Type B pancreatic cell (in vitro differentiated cells): ENCODE measurements at regions not wholly inside any gene's neighbourhood (a gene's known extent, or its start where the extent isn't known, plus 50 kb on each side); places are given as distances from the start of the nearest gene placed in this dataset.

Experiments used
- DNase-seq: peaks from one replicate; pipeline ENCODE4 v3.0.0; 2021; ENCODE audit warnings: mixed read lengths; ENCODE audit not compliant: unreplicated experiment; ENCODE audit errors: extremely low spot score
- H3K27ac Mint-ChIP-seq: 2 replicates; pipeline ENCODE4 v1.8.0; 2021; ENCODE audit warnings: mild to moderate bottlenecking, mixed read lengths
- H3K27me3 Mint-ChIP-seq: 2 replicates; pipeline ENCODE4 v1.8.0; 2021; ENCODE audit warnings: mixed read lengths
- H3K36me3 Mint-ChIP-seq: 2 replicates; pipeline ENCODE4 v1.8.0; 2021; ENCODE audit warnings: mixed read lengths
- H3K4me1 Mint-ChIP-seq: one replicate; pipeline ENCODE4 v1.8.0; 2021; ENCODE audit warnings: mixed read lengths; ENCODE audit not compliant: unreplicated experiment
- H3K4me3 Mint-ChIP-seq: 2 replicates; pipeline ENCODE4 v1.8.0; 2021; ENCODE audit warnings: mild to moderate bottlenecking, mixed read lengths
- H3K9me3 Mint-ChIP-seq: 2 replicates; pipeline ENCODE4 v1.8.0; 2021; ENCODE audit warnings: mixed read lengths
- TF ChIP-seq, protein P1 (sequence below): fragments of 200-600 bp; sonication (generic); conservative IDR thresholded peaks from 2 replicates; pipeline ENCODE4 v1.5.0; 2021; ENCODE audit warnings: antibody characterized with exemption, mild to moderate bottlenecking

DNA sequence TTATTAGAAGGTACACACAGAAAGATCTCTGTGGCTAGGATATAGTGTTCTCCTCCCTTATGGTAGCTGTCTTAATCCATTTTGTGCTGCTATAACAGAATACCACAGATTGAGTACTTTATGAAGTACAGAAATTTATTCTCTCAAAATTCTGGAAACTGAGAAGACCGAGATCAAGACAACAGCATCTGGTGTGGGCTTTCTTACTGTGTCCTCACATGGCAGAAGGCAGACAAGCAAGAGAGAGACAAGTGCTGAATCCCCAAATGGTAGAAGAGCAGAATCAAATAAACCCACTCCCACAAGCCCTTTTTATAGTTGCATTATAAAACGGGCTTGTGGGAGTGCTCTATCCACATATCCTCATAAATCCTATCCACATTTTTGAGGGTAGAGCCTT lies 373.1 kb downstream of the GABRG1 start:
- TF ChIP-seq, protein P1, sequence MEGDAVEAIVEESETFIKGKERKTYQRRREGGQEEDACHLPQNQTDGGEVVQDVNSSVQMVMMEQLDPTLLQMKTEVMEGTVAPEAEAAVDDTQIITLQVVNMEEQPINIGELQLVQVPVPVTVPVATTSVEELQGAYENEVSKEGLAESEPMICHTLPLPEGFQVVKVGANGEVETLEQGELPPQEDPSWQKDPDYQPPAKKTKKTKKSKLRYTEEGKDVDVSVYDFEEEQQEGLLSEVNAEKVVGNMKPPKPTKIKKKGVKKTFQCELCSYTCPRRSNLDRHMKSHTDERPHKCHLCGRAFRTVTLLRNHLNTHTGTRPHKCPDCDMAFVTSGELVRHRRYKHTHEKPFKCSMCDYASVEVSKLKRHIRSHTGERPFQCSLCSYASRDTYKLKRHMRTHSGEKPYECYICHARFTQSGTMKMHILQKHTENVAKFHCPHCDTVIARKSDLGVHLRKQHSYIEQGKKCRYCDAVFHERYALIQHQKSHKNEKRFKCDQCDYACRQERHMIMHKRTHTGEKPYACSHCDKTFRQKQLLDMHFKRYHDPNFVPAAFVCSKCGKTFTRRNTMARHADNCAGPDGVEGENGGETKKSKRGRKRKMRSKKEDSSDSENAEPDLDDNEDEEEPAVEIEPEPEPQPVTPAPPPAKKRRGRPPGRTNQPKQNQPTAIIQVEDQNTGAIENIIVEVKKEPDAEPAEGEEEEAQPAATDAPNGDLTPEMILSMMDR, result no peak

DNA sequence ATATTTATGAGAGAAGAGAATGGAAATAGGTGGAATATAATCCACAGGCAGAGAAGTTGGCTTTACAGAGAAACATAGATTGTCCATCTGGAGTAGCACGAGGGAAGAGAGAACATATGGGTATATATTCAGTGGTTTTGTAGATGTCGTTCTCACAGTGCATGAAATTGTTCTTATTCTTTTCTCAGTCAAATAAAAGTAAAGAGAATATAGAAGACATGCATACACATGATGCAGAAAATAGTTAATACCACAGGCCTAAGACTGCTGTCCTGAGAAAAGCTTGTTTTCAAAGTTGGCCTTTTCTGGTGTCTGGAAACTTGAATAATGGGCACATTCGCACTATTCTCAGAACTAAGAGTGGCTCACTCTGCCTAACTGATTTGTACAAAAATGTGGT lies 378.1 kb downstream of the GABRG1 start:
- no peak overlapping the region for H3K27ac Mint-ChIP-seq
- H3K36me3 Mint-ChIP-seq, result no peaks in the 10 kb centered on the region
- TF ChIP-seq, protein P1, result no peak
- H3K9me3 Mint-ChIP-seq, result no peaks in the 10 kb centered on the region
- no peaks in the 10 kb centered on the region for H3K4me1 Mint-ChIP-seq
- H3K27me3 Mint-ChIP-seq, result no peaks in the 10 kb centered on the region
- no peak for DNase-seq
- no peak overlapping the region for H3K4me3 Mint-ChIP-seq

More for the DNA sequence above, 373.1 kb downstream of the GABRG1 start:
- H3K4me3 Mint-ChIP-seq, result no peak overlapping the region
- H3K36me3 Mint-ChIP-seq, result no peaks in the 10 kb centered on the region
- no peaks in the 10 kb centered on the region for H3K27me3 Mint-ChIP-seq
- no peak for DNase-seq
- no peaks in the 10 kb centered on the region for H3K4me1 Mint-ChIP-seq
- H3K27ac Mint-ChIP-seq, result no peak overlapping the region
- no peaks in the 10 kb centered on the region for H3K9me3 Mint-ChIP-seq

DNA sequence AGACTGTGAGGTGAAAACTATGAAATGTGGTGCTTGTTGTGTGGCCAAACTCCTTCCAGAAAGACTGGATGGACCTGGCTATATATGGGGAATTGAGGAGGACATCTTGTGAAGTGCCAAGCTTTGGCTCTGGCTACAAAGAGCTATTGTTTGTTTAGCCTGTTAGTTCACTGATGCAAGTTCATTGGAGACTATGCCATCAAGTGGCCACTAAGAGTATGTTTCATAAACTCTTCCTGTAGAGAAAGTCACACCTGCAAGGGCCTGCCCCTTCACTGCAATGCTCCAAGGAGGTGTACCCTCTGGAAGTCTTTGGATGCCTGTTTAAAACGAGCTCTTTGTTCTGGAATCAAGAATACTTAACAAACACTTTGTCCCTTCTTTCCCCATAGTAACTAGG lies 382.0 kb downstream of the GABRG1 start:
- Mint-ChIP-seq H3K9me3 (no peaks in the 10 kb centered on the region), H3K27me3 (no peaks in the 10 kb centered on the region), H3K36me3 (no peaks in the 10 kb centered on the region), H3K27ac (no peak overlapping the region), H3K4me1 (no peaks in the 10 kb centered on the region), H3K4me3 (no peak overlapping the region)
- no peak for DNase-seq
- TF ChIP-seq, protein P1, result no peak

DNA sequence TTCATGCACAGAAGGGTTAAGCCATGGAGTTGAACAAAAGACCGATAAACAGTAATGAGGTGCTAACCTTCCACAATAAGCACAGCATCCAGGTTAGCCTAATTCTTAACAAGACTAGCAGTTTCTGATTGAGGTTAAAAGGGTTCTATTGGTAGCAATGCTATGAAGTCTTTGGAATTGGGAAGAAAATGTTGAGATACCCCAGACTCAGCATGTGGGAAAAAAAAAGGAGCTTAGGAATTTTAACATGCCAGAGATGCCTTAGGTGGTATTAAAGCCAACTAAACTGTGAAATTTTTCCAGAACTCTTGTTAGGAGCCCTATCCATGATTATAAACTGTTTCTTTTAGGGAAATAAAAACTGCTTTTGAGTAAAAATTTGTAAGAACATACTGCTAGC lies 391.7 kb downstream of the GABRG1 start:
- Mint-ChIP-seq H3K27me3 (no peaks in the 10 kb centered on the region), H3K27ac (no peak overlapping the region), H3K4me1 (no peaks in the 10 kb centered on the region), H3K9me3 (no peaks in the 10 kb centered on the region), H3K4me3 (no peak overlapping the region), H3K36me3 (no peaks in the 10 kb centered on the region)
- TF ChIP-seq, protein P1, result no peak
- DNase-seq, result no peak

DNA sequence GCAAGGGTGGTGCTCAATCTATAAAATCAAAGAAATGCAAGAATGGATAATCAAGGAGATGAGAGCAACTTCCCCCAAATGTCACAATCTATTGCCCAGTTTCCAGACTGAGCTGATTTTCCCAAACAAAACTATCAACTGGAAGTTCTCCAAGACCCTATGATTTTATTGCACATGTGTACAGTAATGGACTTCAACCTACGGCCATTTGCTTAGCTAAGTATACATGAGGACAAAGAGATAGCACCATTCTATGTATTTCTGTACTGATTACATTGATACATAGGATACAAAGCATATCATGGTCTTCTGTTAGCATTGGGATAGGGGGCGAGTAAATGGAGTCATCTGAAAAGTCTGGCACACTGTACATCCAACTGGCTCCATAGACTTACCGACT lies 407.8 kb downstream of the GABRG1 start:
- no peak for DNase-seq
- Mint-ChIP-seq H3K27ac (no peak overlapping the region), H3K9me3 (no peaks in the 10 kb centered on the region), H3K4me3 (no peak overlapping the region), H3K4me1 (no peaks in the 10 kb centered on the region), H3K36me3 (no peaks in the 10 kb centered on the region), H3K27me3 (no peaks in the 10 kb centered on the region)
- TF ChIP-seq, protein P1, result no peak

DNA sequence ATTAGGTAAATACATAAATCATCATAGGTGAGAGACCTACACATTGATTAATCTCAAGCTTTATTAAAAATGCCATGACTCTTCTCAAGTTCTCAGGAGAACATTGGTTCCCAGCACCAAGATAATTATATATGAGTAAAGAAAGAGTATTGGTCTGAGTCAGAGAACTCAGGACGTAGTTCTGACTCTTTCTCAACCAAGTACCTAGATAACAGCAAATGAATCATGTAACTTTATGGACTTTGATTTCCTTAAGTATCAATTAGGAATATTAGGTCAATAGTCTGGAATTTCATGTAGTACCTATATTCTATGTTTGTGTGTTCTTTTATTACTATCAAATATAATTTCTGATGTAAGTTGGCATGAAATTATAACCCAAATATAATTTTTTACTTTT lies 409.9 kb downstream of the GABRG1 start:
- TF ChIP-seq, protein P1, result no peak
- no peaks in the 10 kb centered on the region for H3K27me3 Mint-ChIP-seq
- H3K9me3 Mint-ChIP-seq, result no peaks in the 10 kb centered on the region
- H3K4me1 Mint-ChIP-seq, result no peaks in the 10 kb centered on the region
- H3K4me3 Mint-ChIP-seq, result no peak overlapping the region
- H3K36me3 Mint-ChIP-seq, result no peaks in the 10 kb centered on the region
- H3K27ac Mint-ChIP-seq, result no peak overlapping the region
- no peak for DNase-seq
